Transverse colon (tissue), 4 donors: ENCODE measurements at regions not wholly inside any gene's neighbourhood (a gene's known extent, or its start where the extent isn't known, plus 50 kb on each side); places are given as distances from the start of the nearest gene placed in this dataset.

Source experiments
- DNase-seq: peaks from one replicate; pipeline ENCODE4 v3.0.0-alpha.2; 2019
- H3K27ac ChIP-seq, 4 donors: fragments of 200-600 bp; sonication (generic); 2 replicates each; pipeline ENCODE4 v1.5.1; 2016 to 2018; ENCODE audit warnings: inconsistent platforms in 4 of 4
- H3K27me3 ChIP-seq: fragments of 200-600 bp; sonication (generic); 2 replicates; pipeline ENCODE4 v1.5.1; 2017; ENCODE audit warnings: inconsistent platforms
- H3K36me3 ChIP-seq, 4 donors: fragments of 200-600 bp; sonication (generic); 2 replicates each; pipeline ENCODE4 v1.5.1; 2017 to 2019; ENCODE audit warnings: inconsistent platforms in 4 of 4
- H3K4me1 ChIP-seq, 4 donors: fragments of 200-600 bp; sonication (generic); 2 replicates each; pipeline ENCODE4 v1.5.1; 2017 to 2020; ENCODE audit warnings: inconsistent platforms in 4 of 4
- H3K4me3 ChIP-seq, 4 donors: fragments of 200-600 bp; sonication (generic); 1 replicate in 1 of 4; 2 replicates in 3 of 4; pipeline versions ENCODE4 v1.5.1 to v1.6.1; 2017 to 2019; ENCODE audit warnings: inconsistent platforms in 4 of 4
- H3K9me3 ChIP-seq, 2 donors: fragments of 200-600 bp; sonication (generic); 2 replicates each; pipeline ENCODE4 v1.5.1; 2017 to 2019; ENCODE audit warnings: inconsistent platforms in 2 of 2
- EP300 ChIP-seq: sonication (generic); formaldehyde crosslinking; IDR thresholded peaks from one replicate; pipeline ENCODE4 v1.6.1; 2017; ENCODE audit warnings: antibody characterized with exemption, low read depth
- POLR2A ChIP-seq: fragments of 450-650 bp; IDR thresholded peaks from one replicate; pipeline ENCODE4 v1.6.1; 2016; ENCODE audit warnings: antibody characterized with exemption, mild to moderate bottlenecking, moderate library complexity
- POLR2AphosphoS5 ChIP-seq, 3 donors: sonication (generic); formaldehyde crosslinking; IDR thresholded peaks; one replicate each; pipeline ENCODE4 v1.6.1; 2016; ENCODE audit warnings: antibody characterized with exemption in 3 of 3
- WGBS, 2 donors: methylation state at CpG; one replicate each; pipeline ENCODE4 v1.1.5; 2018; ENCODE audit warnings: low coverage in 1 of 2; 5-methylcytosine and 5-hydroxymethylcytosine counted together
- in situ Hi-C, 4 donors: fragments of 200-750 bp; cut with MboI; loops; one replicate each; pipeline versions ENCODE4 v1.15.0 to v1.15.1; 2017; ENCODE audit warnings: low sequenced_read_pairs in 3 of 4, low pct_ligation_motif_present in 1 of 4, low pct_unique_long_range_greater_than_20kb in 1 of 4
- intact Hi-C: fragments of 100-400 bp; cut with DNase I; formaldehyde crosslinking; loops from one replicate; pipeline ENCODE4 v1.15.1; 2023; ENCODE audit warnings: low total_unique reads
- TF ChIP-seq, protein P1 (sequence below), 5 experiments: fragments of 200-600 bp in 3 of 5; fragments of 450-650 bp in 2 of 5; sonication (generic) in 3 of 5; IDR thresholded peaks; 1 replicate in 2 of 5; 2 replicates in 3 of 5; pipeline ENCODE4 v1.5.1; 2016 to 2017; ENCODE audit warnings: antibody characterized with exemption in 5 of 5, inconsistent platforms in 3 of 5, mild to moderate bottlenecking in 2 of 5, moderate library complexity in 1 of 5

DNA sequence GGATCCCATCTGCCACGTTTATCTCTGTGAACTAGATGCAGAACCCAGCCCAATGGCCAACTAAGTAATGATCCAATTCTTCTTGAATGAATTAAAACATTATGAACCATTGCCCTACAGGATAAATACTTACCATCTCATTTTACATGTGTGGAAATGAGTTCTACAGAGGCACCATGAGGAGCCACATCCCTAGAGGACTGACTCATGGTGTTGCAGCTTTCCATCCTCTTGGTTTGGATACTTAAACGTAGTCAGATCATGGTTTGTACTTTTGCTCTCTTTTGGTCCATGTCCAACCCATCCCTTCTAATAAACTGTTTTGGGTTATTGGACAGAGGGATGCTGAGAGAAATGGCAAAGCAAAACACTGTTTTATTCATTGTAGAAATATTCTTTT lies 484.8 kb downstream of the EBF1 start:
- Histone ChIP-seq H3K27me3 (no peaks in the 10 kb centered on the region), H3K27ac (no peak overlapping the region), H3K36me3 (no peaks in the 10 kb centered on the region), H3K4me3 (no peak overlapping the region), H3K9me3 (no peaks in the 10 kb centered on the region), H3K4me1 (no peaks in the 10 kb centered on the region)
- DNase-seq, result no peak
- WGBS, 2 donors, result 40 to 65% methylated on average over 1 to 2 of the region's 2 CpGs
- intact Hi-C loops (no loop called here), in situ Hi-C loops (no loop called here)
- TF ChIP-seq POLR2AphosphoS5 (IDR thresholded peaks at IDR 0.05) (no peak), POLR2A (no peak), EP300 (no peak)
- TF ChIP-seq, protein P1, sequence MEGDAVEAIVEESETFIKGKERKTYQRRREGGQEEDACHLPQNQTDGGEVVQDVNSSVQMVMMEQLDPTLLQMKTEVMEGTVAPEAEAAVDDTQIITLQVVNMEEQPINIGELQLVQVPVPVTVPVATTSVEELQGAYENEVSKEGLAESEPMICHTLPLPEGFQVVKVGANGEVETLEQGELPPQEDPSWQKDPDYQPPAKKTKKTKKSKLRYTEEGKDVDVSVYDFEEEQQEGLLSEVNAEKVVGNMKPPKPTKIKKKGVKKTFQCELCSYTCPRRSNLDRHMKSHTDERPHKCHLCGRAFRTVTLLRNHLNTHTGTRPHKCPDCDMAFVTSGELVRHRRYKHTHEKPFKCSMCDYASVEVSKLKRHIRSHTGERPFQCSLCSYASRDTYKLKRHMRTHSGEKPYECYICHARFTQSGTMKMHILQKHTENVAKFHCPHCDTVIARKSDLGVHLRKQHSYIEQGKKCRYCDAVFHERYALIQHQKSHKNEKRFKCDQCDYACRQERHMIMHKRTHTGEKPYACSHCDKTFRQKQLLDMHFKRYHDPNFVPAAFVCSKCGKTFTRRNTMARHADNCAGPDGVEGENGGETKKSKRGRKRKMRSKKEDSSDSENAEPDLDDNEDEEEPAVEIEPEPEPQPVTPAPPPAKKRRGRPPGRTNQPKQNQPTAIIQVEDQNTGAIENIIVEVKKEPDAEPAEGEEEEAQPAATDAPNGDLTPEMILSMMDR (IDR thresholded peaks at IDR 0.05), result no peak

DNA sequence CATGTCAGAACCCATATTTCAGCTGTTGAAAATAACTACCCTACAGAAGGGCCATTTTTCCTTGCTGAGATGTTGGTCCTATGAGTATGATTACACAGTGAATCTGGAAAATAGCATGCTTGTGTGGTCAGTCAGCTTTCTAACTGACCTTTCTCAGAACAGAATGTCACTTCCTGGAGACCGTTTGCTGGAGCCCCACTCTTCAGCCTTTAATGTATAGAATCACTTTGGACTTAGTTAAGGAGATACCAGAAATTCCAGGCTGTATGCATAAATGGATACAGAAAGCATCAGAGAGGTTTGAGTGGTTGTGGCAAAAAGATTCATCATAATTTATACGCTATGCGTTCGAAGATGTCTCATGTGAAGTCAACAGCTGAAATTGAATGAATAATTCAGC lies 488.1 kb downstream of the EBF1 start:
- 83 to 96% methylated on average over 3 to 4 of the region's 4 CpGs for WGBS, 2 donors
- DNase-seq, result no peak
- H3K9me3 ChIP-seq, result no peaks in the 10 kb centered on the region
- H3K36me3 ChIP-seq, result no peaks in the 10 kb centered on the region
- in situ Hi-C loops, result no loop called here
- no peaks in the 10 kb centered on the region for H3K4me1 ChIP-seq
- TF ChIP-seq EP300 (no peak), POLR2AphosphoS5 (IDR thresholded peaks at IDR 0.05) (no peak), POLR2A (no peak)
- TF ChIP-seq, protein P1 (IDR thresholded peaks at IDR 0.05), result no peak
- intact Hi-C loops, result no loop called here
- no peaks in the 10 kb centered on the region for H3K27me3 ChIP-seq
- H3K4me3 ChIP-seq, result no peak overlapping the region
- no peak overlapping the region for H3K27ac ChIP-seq

DNA sequence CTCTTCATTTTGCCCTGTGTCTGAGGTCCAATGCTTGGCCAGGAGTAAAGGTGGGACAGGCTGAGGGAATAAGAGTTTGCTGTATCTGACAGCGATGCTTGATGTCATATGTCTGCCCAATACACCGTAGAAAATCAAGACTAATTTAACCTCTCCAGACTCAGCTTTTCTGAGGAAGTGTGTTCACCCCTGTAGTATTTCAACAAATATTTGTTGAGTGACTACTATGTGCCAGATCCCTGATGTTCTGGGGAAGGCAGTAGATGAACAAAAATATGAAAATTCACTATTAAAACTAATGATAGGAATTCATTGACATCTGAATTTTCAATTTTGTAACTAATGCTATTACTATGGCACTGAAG lies 489.7 kb downstream of the EBF1 start:
- no peak for DNase-seq
- 92 to 93% methylated on average over 2 of the region's 2 CpGs for WGBS, 2 donors

DNA sequence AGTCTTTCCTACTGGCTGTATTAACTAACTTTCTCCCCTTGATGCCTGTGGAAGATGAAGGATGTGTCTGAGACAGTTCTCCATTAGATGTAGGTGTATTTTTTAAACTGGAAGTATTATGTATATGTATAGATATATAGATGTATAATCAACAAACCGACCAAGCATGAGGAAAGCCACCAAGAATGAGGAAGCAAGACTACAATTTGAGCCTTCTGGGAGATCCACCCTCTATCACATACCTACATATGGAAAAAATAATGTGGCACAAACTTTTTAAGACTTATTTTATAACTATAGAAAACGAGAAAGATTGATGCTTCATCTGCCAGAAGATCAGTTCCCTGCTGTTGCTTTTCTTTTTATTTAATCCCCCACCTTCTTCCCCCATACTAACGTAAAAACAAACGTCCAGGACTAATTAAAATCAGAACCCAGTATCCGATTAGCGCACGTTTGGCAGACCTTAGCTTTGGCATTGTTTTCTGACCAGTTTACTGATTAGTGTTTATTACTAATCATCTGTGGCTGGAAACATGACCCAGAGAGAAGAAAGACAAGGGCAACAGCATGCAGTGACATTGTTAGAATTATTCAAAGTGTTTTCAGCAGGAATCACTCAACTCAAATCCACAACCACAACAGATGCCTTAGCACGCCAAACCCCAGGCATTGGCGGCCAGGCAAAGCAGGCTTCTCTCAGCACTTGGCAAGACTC lies 490.2 kb downstream of the EBF1 start:
- TF ChIP-seq, protein P1 (IDR thresholded peaks at IDR 0.05), result no peak
- TF ChIP-seq POLR2AphosphoS5 (IDR thresholded peaks at IDR 0.05) (no peak), POLR2A (no peak), EP300 (no peak)
- Histone ChIP-seq H3K4me1 (no peaks in the 10 kb centered on the region), H3K36me3 (no peaks in the 10 kb centered on the region), H3K9me3 (no peaks in the 10 kb centered on the region), H3K27me3 (no peaks in the 10 kb centered on the region), H3K27ac (no peak overlapping the region), H3K4me3 (no peak overlapping the region)
- DNase-seq, result no peak
- in situ Hi-C loops, result no loop called here
- intact Hi-C loops, result no loop called here
- WGBS, 2 donors, result 65 to 67% methylated on average over 7 to 9 of the region's 9 CpGs

More for the DNA sequence above, 489.7 kb downstream of the EBF1 start:
- Histone ChIP-seq H3K36me3 (no peaks in the 10 kb centered on the region), H3K4me3 (no peak overlapping the region), H3K27ac (no peak overlapping the region), H3K4me1 (no peaks in the 10 kb centered on the region), H3K9me3 (no peaks in the 10 kb centered on the region), H3K27me3 (no peaks in the 10 kb centered on the region)
- TF ChIP-seq POLR2A (no peak), POLR2AphosphoS5 (IDR thresholded peaks at IDR 0.05) (no peak), EP300 (no peak)
- TF ChIP-seq, protein P1 (IDR thresholded peaks at IDR 0.05), result no peak
- in situ Hi-C loops, result no loop called here
- intact Hi-C loops, result no loop called here
